ENCODE measurements at regions not wholly inside any gene's neighbourhood (a gene's known extent, or its start where the extent isn't known, plus 50 kb on each side); places are given as distances from the start of the nearest gene placed in this dataset.
"Not testable (repeated sequence)": the region's sequence is repeated elsewhere in the genome, so short reads cannot be mapped to it uniquely, and the experiment has no call there.

DNA sequence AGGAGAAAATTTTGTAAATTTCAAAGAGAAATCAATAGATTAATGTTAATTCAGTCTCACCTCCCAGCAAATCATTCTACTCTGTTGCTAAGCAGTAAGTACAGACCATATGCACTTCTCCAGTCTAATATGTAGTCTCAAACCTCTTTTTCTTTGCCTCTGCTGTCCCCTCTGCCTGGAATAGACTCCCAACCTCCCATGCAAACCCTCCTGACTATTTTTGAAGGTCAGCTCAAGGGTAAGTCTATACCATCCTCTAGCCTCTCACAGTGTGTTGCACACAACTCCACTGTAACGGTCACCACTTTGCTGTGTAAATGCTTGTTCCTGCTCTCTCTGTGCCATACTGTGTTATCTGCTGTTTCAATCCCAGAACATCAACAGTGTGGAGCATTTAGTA is 94.5 kb upstream of the TRIM77 start:
- peak; percentile 18 for TF ChIP-seq CTCF (IDR thresholded peaks at IDR 0.05; ENCODE audit: insufficient read depth, low read length, missing control alignments)
- CTCF ChIA-PET; H3K4me3 ChIP-seq (ENCODE audit: low read depth, low read length); POLR2A ChIA-PET; DNase-seq (ENCODE audit: low read depth, low spot score): not testable (repeated sequence)

GRCh38 chr11:89616161-89616560 is 93.9 kb upstream of the TRIM77 start:
- POLR2A ChIA-PET; DNase-seq (ENCODE audit: low read depth, low spot score); CTCF ChIA-PET; H3K4me3 ChIP-seq (ENCODE audit: low read depth, low read length): not testable (repeated sequence)

- CTCF ChIA-PET; H3K4me3 ChIP-seq (ENCODE audit: low read depth, low read length); DNase-seq (ENCODE audit: low read depth, low spot score); POLR2A ChIA-PET: not testable (repeated sequence)
Observed at GRCh38 chr11:89616999-89617602, 93.0 kb upstream of the TRIM77 start.

GRCh38 chr11:89620721-89621120 is 89.4 kb upstream of the TRIM77 start:
- CTCF ChIA-PET; POLR2A ChIA-PET; DNase-seq (ENCODE audit: low read depth, low spot score): not testable (repeated sequence)

DNA sequence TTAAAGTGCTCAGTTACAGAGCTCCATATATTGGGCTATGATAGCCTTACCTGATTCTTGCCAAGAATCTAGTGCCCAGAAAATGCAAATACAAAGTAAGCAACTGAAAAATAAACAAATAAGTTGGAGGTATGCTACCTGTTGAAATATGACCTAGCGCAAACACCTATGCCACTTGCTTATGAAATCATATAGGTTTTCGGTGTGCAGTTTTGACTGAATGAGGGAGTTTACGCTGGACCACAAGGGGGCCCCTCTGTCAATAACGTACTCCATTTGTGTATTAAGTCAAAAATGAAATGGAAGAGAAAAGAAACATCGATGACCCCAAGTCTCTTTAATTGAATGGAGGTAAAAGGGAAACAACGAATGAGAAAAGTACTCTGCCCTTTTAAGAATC is 84.9 kb upstream of the TRIM77 start:
- no peak for DNase-seq (ENCODE audit: low read depth, low spot score)

More at GRCh38 chr11:89620721-89621120, 89.4 kb upstream of the TRIM77 start:
- not testable (repeated sequence) for H3K4me3 ChIP-seq (ENCODE audit: low read depth, low read length)

GRCh38 chr11:89626366-89626765 is 83.7 kb upstream of the TRIM77 start:
- no peak overlapping the region for H3K4me3 ChIP-seq (ENCODE audit: low read depth, low read length)
- no peak for TF ChIP-seq CTCF (IDR thresholded peaks at IDR 0.05; ENCODE audit: insufficient read depth, low read length, missing control alignments)
- CTCF ChIA-PET = no interaction called here
- POLR2A ChIA-PET = no interaction called here
- no peak for DNase-seq (ENCODE audit: low read depth, low spot score)

More for the DNA sequence above, 84.9 kb upstream of the TRIM77 start:
- H3K4me3 ChIP-seq (ENCODE audit: low read depth, low read length) = no peak overlapping the region
- ChIA-PET POLR2A (no interaction called here), CTCF (interaction anchor here (1.0 kb wide), 1 partner anchor 489 kb away, joined by 3 read pairs; no protein-coding TSS in a partner anchor)
- no peak for TF ChIP-seq CTCF (IDR thresholded peaks at IDR 0.05; ENCODE audit: insufficient read depth, low read length, missing control alignments)

DNA sequence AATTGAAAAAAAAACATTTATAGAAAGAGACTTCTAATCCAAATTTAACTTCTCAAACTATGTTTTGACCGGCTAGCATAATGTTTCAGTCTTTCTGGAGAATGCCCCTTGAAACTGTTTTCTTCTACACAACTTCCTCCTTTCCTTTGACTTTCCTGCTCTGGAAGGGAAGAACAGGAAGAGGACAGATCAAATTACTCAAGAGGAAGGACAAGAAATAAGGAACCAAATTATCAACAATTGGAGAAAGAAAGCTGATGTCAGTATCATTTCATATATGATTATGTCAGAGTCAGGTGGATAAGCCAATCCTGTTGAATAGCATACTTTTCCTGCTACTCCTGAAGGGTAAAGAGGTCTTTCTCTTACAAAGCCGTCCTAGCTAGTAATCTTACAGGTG is 83.2 kb upstream of the TRIM77 start:
- H3K4me3 ChIP-seq (ENCODE audit: low read depth, low read length); POLR2A ChIA-PET; CTCF ChIA-PET; DNase-seq (ENCODE audit: low read depth, low spot score): not testable (repeated sequence)

- no peak overlapping the region for H3K4me3 ChIP-seq (ENCODE audit: low read depth, low read length)
Observed at GRCh38 chr11:89633135-89633705, 76.9 kb upstream of the TRIM77 start.

DNA sequence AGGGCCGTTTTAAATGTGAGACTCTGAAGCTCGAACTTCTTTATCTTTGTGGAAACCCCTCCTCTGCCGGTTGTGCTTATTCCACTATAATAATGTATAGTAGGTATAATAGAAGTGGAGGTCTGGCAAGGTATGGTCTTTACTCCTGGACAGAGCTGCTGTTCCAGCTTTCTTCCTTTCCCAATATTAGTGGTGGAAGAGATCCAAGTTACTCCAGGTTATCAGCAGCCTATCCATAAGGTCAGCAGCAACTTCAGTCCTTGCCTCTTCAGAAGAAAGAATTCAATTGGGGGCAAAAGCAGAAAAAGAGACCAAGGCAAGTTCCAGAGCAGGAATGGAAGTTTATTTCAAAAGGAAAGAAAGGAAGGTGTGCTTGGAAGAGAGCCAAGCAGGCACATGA is 69.3 kb upstream of the TRIM77 start:
- H3K4me3 ChIP-seq (ENCODE audit: low read depth, low read length); CTCF ChIA-PET; DNase-seq (ENCODE audit: low read depth, low spot score); POLR2A ChIA-PET: not testable (repeated sequence)

More at GRCh38 chr11:89633135-89633705, 76.9 kb upstream of the TRIM77 start:
- no peak for DNase-seq (ENCODE audit: low read depth, low spot score)
- POLR2A ChIA-PET = no interaction called here
- CTCF ChIA-PET = no interaction called here
- no peak for TF ChIP-seq CTCF (IDR thresholded peaks at IDR 0.05; ENCODE audit: insufficient read depth, low read length, missing control alignments)

GRCh38 chr11:89648232-89648631 is 61.9 kb upstream of the TRIM77 start:
- DNase-seq (ENCODE audit: low read depth, low spot score); POLR2A ChIA-PET; CTCF ChIA-PET; H3K4me3 ChIP-seq (ENCODE audit: low read depth, low read length): not testable (repeated sequence)

- POLR2A ChIA-PET; CTCF ChIA-PET; H3K4me3 ChIP-seq (ENCODE audit: low read depth, low read length); DNase-seq (ENCODE audit: low read depth, low spot score): not testable (repeated sequence)
Observed at GRCh38 chr11:89648996-89649395, 61.1 kb upstream of the TRIM77 start.

DNA sequence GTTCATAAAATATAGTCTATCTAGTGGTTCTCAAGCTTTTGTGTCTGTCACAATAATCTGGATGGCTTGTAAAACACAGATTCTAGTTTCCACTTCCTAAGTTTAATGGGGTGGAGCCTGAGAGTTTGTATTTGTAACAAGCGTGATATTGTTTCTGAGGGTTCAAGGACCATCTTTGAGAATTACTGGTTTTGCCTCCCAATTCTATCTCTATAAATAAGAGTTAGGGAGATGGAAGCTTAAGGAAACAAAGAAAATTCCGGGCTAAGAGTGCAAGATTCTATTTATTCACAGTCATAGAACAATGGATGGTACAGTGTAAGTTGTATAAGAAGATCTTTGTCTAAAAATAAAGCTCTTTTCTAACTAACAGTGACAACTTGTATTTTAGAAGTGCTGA is 55.4 kb upstream of the TRIM77 start:
- CTCF ChIA-PET; POLR2A ChIA-PET; H3K4me3 ChIP-seq (ENCODE audit: low read depth, low read length); DNase-seq (ENCODE audit: low read depth, low spot score): not testable (repeated sequence)

GRCh38 chr11:89658767-89659166 is 51.3 kb upstream of the TRIM77 start:
- POLR2A ChIA-PET; DNase-seq (ENCODE audit: low read depth, low spot score); H3K4me3 ChIP-seq (ENCODE audit: low read depth, low read length); CTCF ChIA-PET: not testable (repeated sequence)

All from AG04449 (cell line).